Bone marrow (tissue), 2 donors: ENCODE measurements at regions not wholly inside any gene's neighbourhood (a gene's known extent, or its start where the extent isn't known, plus 50 kb on each side); places are given as distances from the start of the nearest gene placed in this dataset.

ENCODE experiments used
- DNase-seq, 2 donors: peaks; one replicate each; lab custom pipeline; 2025; lab: John Stamatoyannopoulos, UW

DNA sequence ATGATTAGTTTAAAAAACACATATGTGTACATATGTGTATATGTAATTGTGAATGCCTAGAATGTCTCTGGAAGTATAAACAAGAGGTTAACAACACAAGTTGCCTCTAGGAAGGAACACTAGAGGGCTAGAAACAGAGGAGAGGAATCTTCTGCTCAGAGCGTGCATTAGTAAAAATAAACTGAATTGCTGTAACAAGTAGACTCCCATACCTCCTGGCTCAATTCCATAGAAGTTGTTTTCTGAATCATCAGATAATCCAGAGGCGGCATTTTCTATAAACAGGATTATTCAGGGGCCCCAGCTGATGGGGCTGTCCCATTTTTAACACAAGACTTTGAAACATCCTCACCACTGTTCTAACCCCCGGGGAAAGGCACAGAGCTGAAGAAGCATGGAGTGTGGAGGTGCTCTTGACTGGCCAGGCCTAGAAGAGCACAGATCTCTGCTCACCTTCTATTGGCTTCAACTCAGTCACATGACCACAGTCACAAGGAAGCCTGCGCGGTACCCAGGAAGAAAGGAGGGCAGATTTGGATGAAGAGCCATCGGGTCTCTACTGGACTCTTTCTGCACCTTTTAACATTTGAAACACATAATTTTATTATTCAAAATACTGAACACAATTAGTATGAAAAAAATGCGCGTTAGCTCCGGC, 145.7 kb downstream of the TLE3 start:
- DNase-seq = no peak

DNA sequence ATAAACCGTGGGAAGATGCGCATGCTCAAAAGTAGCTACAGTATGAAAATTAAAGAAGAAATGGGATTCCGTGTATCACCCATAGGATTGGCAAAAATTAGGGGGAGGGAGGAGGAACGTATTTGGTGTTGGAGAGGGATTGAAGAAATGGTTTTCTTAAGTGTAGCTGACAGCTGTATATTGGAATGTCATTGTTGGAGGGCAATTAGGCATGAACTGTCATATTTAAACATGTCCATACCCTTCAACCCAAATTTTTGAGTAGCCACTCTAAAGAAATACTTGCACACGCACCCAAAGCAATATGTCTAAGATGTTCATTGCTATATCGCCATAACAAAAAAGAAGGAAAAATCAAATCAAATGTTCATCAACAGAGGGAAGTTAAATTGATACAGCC, 144.7 kb downstream of the TLE3 start:
- no peak for DNase-seq

DNA sequence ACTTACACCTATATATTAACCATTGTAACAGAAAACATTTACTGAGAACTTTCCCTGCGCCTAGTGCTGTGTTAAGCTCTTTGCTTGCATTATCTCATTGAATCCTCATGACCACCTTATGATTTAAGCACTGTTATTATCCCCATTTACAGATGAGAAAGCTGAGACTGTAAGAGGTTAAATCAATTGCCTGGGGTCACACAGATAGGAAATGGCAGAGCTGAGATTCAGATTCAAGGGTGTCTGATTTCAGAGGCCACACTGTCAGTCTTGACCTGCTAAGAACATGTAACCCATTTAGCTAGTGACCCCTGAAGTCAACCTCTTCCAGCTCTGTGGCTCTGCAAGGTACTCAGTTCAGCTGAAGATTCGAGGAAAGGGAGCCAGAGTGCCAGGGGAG, 143.9 kb downstream of the TLE3 start:
- no peak for DNase-seq

DNA sequence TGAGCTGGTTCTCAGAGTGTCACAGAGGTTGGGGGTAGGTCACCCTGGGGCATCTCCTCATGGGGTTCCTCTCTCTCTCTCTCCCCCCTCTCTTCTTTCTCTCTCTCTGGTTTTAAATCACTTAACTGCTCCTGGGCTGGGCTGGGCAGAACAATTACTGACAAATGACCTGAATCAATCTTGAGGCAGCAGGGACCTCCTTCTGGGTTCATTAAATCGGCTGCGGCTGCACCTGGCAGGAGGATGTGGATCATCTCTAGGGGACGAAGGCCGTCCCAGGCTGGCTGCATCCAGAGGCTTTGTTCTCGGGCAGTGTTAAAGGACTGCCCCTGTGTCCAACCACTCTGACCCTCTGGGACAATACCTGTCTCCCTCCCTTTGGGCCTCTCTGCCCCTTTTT, 143.1 kb downstream of the TLE3 start:
- no peak for DNase-seq

DNA sequence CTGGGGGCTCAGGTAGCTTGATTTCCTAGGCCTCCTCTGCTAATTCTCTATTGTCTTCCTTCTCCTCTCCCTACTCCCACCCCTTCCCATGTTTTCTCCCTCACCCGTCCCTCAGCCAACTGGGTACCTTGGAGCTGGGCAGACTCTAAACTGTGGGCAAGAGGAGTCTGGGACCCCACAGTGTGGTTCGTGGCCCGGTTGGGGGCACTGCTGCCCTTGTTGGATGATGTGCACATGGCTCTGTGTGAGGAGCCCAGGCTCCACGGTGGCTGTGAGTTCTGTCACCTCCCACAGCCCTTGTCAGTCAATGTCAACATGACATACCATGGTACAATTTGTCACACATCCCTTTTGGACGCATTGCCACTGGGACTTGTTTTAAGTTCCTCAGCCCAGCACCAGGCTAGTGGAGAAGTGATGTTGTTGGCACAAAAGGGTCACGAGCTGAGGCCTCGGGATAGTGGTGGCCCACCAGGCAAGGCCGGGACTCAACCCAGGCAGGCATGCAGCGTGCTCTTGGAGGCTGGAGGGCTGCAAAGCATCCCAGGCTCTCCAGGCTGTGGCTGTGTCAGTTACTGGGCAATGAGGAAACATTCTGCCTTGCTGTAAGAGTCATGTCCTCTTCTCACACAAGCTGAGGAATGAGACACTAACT, 142.3 kb downstream of the TLE3 start:
- no peak for DNase-seq

DNA sequence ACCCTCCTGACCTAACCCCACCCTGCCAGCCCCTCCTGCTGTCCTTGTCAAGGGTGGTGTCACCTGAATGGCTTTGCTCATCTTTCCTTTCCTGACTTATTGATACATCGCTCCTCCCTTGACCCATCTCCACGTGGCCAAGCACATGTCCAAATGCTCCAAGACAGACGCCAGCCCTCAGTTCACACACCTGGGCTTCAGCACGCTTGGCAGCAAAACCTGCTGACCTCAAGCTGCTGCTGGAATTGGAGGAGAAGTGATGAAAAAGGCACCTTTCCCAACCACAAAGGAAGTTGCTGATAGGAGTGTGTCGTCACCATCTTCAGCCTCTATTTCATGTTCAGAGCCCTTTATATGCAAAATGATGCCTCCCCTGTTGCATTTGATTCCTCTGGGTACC, 141.3 kb downstream of the TLE3 start:
- no peak for DNase-seq

DNA sequence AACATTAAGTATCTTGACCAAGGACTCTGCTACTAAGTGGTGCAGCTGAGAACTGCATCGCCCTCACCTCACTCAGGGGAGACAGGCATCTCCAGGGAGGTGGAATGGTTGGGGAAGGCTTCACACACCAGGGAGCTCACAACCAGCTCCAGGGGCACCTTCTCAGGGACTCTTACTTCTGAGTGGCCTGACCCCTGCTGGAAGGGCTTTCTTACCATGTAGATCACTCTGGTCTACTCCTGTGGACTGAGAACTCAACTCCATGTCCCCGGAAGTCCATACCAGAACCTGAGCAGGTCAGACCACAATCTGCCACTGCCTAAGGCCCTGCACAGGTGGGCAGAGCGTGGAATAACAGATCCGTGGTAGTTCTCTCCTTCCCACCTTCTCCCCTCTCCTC, 140.5 kb downstream of the TLE3 start:
- DNase-seq = no peak

DNA sequence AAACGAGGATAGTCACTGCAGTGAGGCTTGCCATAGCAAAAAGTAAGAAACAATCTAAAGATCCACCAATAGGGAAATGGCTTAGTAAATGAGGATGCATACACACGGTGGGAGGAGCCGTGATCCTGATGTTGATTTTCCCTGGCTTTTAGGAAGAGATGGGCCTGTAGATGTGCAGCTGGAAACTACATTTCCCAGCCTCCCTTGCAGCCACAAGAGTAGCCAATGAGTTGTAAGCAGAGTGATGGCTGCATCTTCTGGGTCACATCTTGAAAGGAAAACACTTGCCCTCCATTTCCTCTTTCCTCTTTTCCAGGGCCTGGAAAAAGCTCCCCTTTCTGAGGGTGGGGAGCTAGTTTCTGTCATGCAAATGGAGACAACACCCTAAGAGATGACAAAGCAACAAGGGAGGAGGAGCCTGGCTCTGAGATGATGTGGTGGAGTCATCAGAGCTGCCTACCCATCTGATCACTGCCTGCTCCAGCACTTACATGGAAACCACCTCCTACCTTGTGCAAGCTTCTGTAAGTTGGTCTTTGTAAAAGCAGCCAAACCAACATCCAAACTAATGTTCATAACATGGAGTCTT, 139.1 kb downstream of the TLE3 start:
- no peak for DNase-seq

DNA sequence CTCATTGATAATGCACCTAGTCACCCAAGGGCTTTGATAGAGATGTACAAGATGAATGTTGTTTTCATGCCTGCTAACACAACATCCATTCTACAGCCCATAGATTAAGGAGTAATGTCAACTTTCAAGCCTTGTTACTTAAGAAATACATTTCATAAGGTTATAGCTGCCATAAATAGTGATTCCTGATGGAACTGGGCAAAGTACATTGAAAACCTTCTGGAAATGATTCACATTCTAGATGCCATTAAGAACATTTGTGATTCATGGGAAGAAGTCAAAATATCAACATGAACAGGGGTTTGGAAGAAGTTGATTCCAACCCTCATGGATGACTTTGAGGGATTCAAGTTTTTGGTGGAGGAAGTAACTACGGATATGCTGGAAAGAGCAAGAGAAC, 135.2 kb downstream of the TLE3 start:
- no peak for DNase-seq

DNA sequence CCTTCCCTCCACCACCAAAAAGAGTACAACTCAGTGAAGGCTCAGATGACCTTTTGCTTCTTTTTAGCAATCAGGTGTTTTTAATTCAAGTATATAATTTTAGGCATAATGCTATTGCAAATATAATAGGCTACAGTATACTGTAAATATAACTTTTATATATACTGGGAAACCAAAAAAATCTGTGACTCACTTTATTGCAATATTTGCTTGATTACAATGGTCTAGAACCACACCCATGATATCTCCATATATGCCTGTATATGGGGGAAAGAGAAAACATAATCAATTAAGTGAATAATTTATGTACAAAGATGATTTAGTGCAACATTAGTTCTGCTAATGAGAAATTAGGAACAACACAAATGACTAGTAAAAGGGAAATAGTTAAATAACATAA, 134.3 kb downstream of the TLE3 start:
- no peak for DNase-seq

DNA sequence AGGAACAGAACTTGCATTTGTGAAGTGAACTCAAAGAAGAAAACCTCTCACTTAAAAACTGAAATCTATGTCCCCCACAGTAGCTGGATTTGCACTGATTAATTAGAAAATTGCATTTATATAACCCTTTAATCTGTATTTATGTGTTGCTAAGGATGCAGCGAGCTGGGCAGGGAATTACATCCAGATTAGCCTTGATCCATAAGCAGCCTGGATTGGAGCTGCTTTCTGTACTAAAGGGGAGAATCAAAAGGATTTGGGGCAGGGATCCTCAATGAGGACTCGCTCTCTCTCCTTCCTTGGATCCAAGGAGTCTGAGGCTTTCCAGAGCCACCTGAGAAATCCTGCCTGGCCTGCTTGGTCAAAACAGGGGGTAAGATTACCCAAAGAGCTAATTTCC, 125.9 kb downstream of the TLE3 start:
- no peak for DNase-seq

DNA sequence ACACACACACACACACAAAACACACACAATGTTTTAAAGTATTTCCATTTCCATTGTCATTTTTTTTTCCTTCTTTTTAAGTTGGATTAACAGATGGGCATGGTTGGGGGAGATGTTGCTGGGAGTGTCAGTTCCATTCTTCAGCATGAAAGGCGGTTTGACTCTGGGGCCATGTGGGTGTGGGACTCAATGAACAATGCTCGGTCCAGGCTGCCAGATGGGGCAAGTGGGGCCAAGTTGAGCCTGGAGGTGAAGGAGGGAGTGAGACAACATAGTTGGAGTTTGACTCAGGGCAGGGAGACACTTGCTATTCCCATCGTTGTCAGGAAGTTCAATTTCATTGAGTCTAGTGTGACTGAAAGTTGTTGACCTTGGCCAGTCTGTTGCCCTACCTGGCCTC, 125.3 kb downstream of the TLE3 start:
- no peak for DNase-seq

DNA sequence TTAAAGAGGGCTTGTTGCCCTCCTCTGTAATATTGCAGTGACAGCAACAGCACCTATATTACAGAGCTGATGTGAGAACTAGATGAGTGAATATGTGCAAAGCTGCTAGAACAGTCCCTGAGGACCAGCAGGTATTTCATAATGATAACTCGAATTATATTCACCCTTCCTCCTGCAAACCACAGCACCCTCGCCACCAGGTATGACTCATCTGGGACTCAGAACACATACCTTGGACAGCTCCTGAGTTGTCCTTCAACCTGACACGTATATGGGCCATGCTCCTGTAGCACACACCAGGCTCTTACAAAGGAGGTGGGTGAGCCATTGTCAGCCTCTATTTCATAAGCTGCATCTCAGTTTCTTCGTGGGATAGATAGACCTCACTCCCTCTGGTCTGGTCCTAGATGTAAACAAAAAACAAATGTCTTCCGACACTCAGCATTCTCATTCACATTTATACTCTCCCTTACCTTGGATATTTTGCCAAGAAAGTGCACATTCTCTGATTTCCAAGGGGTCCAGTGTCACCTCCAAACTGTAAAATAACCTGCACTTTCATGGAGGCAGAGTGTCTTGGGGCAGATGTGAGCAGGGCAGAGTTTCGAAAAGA, 124.5 kb downstream of the TLE3 start:
- no peak for DNase-seq

DNA sequence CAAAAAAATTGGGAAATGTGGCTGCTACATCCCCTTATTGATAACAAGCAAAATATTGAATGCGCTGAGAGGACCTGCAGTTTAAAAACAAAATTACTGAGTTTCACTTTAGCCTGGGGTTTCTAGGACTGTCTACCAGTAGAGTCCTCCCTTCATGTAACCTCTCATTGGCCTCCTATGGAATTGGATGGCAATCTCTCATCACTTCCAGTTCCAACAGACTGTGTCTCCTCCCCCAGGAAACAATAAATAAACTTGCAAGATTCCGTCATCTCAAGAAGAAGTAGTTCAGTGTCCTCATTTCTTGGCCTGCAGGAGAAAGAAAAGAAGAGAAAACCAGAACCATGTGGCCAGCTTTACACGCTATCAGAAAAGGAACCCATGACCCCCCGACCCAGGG, 123.8 kb downstream of the TLE3 start:
- no peak for DNase-seq

DNA sequence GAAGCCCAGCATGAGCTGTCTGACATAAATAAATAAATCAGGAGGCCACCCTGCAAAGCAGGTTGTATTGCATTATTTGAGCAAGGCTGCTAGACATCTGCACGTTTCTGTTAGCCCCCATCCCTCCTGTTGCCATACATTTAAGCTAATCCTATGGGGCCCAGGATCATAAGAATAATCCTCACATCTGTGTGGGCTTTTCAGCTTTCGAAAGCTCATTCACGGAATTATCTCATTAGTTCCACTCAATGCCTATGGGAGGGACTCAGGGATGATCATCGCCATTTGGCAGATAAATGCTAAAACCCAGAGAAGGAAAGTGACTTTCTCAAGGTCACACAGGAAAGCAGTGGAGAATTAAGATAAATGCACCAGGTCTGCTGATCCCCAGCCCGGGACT, 123.4 kb downstream of the TLE3 start:
- no peak for DNase-seq

DNA sequence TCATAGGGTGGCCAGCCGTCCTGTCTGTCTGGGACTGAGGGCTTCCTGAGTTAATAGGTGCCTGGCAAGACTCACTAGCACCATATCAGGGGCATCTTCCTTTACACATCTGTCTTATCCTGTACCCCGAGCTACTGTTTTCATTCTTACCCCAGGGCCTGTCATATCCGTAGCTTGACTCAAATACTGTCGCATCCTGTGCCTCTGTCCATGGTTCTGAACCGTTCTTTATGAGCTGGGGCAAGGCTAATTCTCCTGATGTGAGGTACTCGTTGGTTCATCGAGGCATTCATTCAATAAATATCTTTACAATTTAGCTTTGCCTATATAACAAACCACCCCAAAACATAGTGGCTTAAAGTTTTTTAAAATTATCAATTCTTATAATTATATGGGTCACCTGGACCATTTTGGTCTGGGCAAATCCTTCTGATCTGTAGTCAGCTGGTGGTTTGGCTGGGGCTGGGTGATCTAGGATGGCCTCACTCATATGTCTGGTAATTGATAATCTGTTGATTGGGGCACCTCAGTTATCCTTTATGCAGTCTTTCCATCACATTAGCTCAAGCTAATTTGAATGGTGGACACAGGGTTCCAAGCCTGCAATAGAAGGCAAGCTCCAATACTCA, 121.2 kb downstream of the TLE3 start:
- DNase-seq = no peak

DNA sequence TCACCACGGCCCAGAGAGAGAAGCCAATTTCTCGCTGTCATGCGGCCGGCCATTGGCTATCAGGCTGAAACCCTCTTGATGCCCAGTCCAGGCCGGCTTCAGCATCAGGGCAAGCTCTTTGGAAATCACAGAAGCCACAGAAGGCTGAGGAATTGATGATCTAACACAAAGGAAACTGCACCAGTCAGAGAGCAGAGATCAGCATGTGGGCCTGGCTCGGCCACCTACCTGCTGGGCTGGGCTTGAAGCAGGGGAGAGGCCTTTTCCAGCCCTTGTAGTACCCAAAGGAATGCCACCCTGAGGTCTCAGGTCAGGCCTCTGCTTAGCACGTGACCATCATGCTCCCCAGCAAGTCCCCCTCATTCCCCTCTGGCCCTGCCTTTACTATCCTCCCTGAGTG, 119.1 kb downstream of the TLE3 start:
- no peak for DNase-seq

DNA sequence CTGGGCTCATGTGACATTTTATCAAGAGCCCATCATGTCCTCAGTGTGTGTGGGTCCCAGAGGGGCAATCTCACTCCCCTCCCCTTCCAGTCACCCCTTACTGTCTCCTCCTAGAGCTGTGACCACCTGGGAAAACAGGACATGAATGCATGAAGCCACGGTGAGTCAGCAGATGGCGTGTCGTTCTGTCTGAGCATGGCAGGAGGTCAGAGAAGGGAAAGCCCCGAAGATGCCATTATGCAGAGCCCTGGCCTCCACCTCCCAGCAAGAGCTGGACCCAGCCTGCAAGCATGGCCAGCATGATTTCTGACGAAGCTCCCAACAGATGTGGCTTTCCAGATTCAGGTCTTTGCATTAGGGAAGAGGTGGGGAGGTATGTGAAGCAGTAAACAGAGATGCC, 118.5 kb downstream of the TLE3 start:
- DNase-seq = no peak

DNA sequence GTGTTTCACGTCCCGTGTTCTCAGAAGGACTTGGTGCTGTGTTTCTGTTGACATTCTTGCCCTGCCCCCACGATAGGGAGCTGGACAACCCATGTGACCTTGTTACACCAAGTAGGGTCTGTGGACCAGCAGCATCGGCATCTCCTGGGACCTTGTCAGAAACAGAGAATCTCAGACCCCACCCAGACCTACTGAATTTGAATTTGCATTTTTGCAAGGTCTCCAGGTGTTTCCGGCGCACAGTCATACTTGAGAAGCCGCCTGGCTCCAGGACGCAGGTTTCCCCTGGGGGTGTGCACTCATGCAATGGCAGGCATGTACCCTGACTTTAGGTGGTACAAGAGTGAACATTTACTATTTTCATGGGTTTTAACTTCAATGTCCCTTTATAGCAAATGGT, 117.9 kb downstream of the TLE3 start:
- DNase-seq = no peak

DNA sequence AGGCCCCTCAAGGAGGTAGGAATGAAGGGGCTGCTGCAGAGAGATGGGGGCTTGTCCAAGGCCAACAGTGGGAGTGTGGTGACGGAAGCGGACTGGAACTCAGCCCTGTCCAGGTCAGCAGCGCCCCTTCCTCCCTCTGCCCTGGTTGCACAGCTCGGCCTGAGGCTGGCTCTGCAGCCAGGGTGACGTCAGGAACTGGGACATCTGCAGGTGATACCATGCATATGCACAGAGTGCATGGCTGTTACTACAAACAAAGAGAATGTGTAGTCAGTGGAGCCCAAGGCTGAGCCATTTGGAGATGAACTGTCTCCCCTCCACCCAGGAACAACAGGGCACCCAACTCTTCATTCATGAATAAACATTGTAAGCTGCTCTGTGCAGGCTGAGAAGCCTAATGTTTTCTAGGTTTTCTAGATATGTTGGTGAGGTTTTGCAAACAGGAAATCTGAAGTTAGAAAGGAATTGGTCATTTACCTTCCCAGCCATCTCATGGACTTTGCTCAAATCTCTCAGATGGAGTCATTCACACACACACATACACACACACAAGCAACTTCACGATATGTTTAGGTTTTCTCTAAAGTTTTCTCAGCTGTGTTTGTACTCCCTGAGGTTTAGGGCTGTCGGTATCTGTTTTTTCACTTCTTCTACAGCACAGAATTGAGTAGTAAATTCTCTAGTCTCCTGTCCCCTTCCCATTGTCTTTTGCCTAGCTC, 117.2 kb downstream of the TLE3 start:
- DNase-seq = no peak

DNA sequence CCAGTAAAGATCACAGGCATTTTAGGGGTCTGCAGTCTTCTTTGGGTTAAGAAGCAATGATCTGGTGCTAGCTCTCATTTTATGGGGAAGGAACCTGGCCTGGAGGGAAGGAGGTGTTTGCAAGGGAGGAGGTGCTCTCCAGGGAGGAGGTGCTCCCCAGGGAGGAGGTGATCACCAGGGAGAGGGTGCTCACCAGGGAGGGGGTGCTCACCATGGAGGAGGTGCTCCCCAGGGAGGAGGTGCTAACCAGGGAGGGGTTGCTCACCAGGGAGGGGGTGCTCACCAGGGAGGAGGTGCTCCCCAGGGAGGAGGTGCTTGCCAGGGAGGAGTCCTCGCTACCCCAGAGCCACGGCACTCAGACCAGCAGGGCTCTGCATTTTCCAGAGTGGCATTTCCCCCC, 115.7 kb downstream of the TLE3 start:
- DNase-seq = no peak

DNA sequence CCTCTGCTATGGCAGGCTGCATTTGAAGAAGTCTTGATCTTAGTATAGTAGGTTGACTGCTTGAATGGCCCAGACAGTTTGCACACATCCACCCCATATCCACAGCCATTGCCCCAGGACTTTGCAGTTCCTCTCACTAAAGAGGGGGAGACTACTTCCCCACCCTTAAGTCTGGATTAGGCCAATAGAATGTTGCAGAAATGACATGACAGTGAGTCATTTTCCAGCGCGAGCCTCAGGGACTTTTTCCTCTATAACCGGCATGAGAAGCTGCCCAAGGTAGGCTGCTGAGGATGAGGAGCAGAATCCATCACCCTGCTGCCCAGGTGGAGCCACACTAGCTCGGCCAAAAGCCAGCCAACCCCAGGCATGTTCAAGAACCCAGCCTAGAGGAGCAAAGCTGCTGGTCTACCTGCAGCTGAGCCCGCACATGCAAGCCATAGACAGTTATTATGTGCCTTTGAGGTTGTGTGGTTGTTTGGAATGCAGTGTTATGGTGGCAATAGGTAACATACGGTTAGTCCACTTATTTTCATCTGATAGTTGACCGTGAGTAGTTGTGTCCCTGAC, 113.9 kb downstream of the TLE3 start:
- no peak for DNase-seq
